ENCODE measurements at regions not wholly inside any gene's neighbourhood (a gene's known extent, or its start where the extent isn't known, plus 50 kb on each side); places are given as distances from the start of the nearest gene placed in this dataset.

- TF ChIP-seq CTCF (IDR thresholded peaks at IDR 0.05; ENCODE audit: insufficient read depth, low read length) (no peak), POLR2AphosphoS5 (IDR thresholded peaks at IDR 0.05; ENCODE audit: low read depth) (no peak), GABPA (IDR thresholded peaks at IDR 0.05; ENCODE audit: low read depth) (no peak), SPI1 (IDR thresholded peaks at IDR 0.05; ENCODE audit: borderline replicate concordance, low read depth) (no peak)
- TF ChIP-seq, protein P1, sequence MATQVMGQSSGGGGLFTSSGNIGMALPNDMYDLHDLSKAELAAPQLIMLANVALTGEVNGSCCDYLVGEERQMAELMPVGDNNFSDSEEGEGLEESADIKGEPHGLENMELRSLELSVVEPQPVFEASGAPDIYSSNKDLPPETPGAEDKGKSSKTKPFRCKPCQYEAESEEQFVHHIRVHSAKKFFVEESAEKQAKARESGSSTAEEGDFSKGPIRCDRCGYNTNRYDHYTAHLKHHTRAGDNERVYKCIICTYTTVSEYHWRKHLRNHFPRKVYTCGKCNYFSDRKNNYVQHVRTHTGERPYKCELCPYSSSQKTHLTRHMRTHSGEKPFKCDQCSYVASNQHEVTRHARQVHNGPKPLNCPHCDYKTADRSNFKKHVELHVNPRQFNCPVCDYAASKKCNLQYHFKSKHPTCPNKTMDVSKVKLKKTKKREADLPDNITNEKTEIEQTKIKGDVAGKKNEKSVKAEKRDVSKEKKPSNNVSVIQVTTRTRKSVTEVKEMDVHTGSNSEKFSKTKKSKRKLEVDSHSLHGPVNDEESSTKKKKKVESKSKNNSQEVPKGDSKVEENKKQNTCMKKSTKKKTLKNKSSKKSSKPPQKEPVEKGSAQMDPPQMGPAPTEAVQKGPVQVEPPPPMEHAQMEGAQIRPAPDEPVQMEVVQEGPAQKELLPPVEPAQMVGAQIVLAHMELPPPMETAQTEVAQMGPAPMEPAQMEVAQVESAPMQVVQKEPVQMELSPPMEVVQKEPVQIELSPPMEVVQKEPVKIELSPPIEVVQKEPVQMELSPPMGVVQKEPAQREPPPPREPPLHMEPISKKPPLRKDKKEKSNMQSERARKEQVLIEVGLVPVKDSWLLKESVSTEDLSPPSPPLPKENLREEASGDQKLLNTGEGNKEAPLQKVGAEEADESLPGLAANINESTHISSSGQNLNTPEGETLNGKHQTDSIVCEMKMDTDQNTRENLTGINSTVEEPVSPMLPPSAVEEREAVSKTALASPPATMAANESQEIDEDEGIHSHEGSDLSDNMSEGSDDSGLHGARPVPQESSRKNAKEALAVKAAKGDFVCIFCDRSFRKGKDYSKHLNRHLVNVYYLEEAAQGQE (IDR thresholded peaks at IDR 0.05; ENCODE audit: insufficient replicate concordance, low read depth) = no peak
Measured at GRCh38 chr7:156558198-156558597, 82.4 kb upstream of the RNF32 start.
